IMR-90 (cell line): ENCODE measurements at regions not wholly inside any gene's neighbourhood (a gene's known extent, or its start where the extent isn't known, plus 50 kb on each side); places are given as distances from the start of the nearest gene placed in this dataset.

Experiments used
- ATAC-seq: fragments of 200-7000 bp; cut with Tn5 transposase; 2 replicates; pipeline ENCODE4 v1.9.1; 2020; ENCODE audit warnings: low read depth, mild to moderate bottlenecking, moderate library complexity
- BruUV-seq: library from RNA; stranded (reverse); fragments of 400-500 nt; replicated peaks from 2 replicates; lab custom pipeline; 2021; lab: Mats Ljungman, UMichigan
- CTCF ChIA-PET: fragments of 300-600 bp; formaldehyde crosslinking; extraction: SDS; loops from one replicate; lab custom pipeline; 2021; ENCODE audit warnings: antibody characterized with exemption; lab: Yijun Ruan, JAX
- POLR2A ChIA-PET: fragments of 300-600 bp; sonication (Branson Sonifier 250); formaldehyde crosslinking; loops from one replicate; lab custom pipeline; 2022; ENCODE audit warnings: antibody characterized with exemption; ENCODE audit not compliant: unreplicated experiment; lab: Charles Lee
- DNase-seq: peaks from one replicate; pipeline ENCODE4 v3.0.0; 2013
- H2AFZ ChIP-seq: replicated peaks from 2 replicates; pipeline ENCODE3; 2013; ENCODE audit warnings: low read length, mild to moderate bottlenecking; ENCODE audit not compliant: poor library complexity
- H2AK5ac ChIP-seq: 2 replicates; pipeline ENCODE4 v1.6.1; 2013; ENCODE audit warnings: low read depth, low read length, inconsistent platforms
- H2AK9ac ChIP-seq: replicated peaks from 2 replicates; pipeline ENCODE3; 2013; ENCODE audit warnings: mild to moderate bottlenecking, low read depth, low read length, moderate library complexity; ENCODE audit not compliant: poor library complexity
- H2BK120ac ChIP-seq: 2 replicates; pipeline ENCODE4 v1.6.1; 2013; ENCODE audit warnings: low read depth, low read length, inconsistent platforms
- H2BK15ac ChIP-seq: 3 replicates; pipeline ENCODE4 v1.6.1; 2013; ENCODE audit warnings: low read depth, low read length, inconsistent platforms
- H2BK20ac ChIP-seq: 2 replicates; pipeline ENCODE4 v1.6.1; 2013; ENCODE audit warnings: low read depth, mild to moderate bottlenecking, inconsistent platforms, low read length, moderate library complexity
- H2BK5ac ChIP-seq: 2 replicates; pipeline ENCODE4 v1.6.1; 2013; ENCODE audit warnings: mild to moderate bottlenecking, low read depth, low read length, inconsistent platforms; ENCODE audit not compliant: poor library complexity, severe bottlenecking
- H3K14ac ChIP-seq: replicated peaks from 2 replicates; pipeline ENCODE4 v1.6.1; 2013; ENCODE audit warnings: low read depth, low read length, inconsistent platforms
- H3K18ac ChIP-seq: 2 replicates; pipeline ENCODE4 v1.6.1; 2013; ENCODE audit warnings: low read depth, low read length, control low read depth
- H3K23ac ChIP-seq: 2 replicates; pipeline ENCODE4 v1.6.1; 2013; ENCODE audit warnings: low read depth, low read length, inconsistent platforms
- H3K27ac ChIP-seq: 2 replicates; pipeline ENCODE4 v1.5.1; 2013; ENCODE audit warnings: mild to moderate bottlenecking, control low read depth, low read length; ENCODE audit not compliant: insufficient read depth
- H3K27me3 ChIP-seq: 2 replicates; pipeline ENCODE4 v1.6.1; 2013; ENCODE audit warnings: low read length; ENCODE audit not compliant: control insufficient read depth, insufficient read depth
- H3K36me3 ChIP-seq: 2 replicates; pipeline ENCODE4 v1.6.1; 2013; ENCODE audit warnings: low read length, mixed read lengths; ENCODE audit not compliant: control insufficient read depth, insufficient read depth
- H3K4ac ChIP-seq: 2 replicates; pipeline ENCODE4 v1.6.1; 2013; ENCODE audit warnings: low read depth, low read length, inconsistent platforms
- H3K4me1 ChIP-seq: 2 replicates; pipeline ENCODE4 v1.6.1; 2013; ENCODE audit warnings: low read length, mixed read lengths; ENCODE audit not compliant: control insufficient read depth, insufficient read depth
- H3K4me2 ChIP-seq: 2 replicates; pipeline ENCODE4 v1.6.1; 2013; ENCODE audit warnings: low read depth, mild to moderate bottlenecking, control low read depth, low read length, moderate library complexity
- H3K4me3 ChIP-seq: 2 replicates; pipeline ENCODE4 v1.5.1; 2013; ENCODE audit warnings: low read depth, mild to moderate bottlenecking, control low read depth, low read length, moderate library complexity; ENCODE audit not compliant: insufficient read depth
- H3K56ac ChIP-seq: 2 replicates; pipeline ENCODE4 v1.6.1; 2013; ENCODE audit warnings: low read length, inconsistent platforms; ENCODE audit not compliant: insufficient read depth; ENCODE audit errors: extremely low read depth
- H3K79me1 ChIP-seq, 2 experiments: 2 replicates each; pipeline ENCODE4 v1.6.1; 2013; ENCODE audit warnings: low read length in 2 of 2, inconsistent platforms in 1 of 2, low read depth in 1 of 2
- H3K9ac ChIP-seq: 2 replicates; pipeline ENCODE4 v1.6.1; 2013; ENCODE audit warnings: low read depth, low read length, control low read depth
- H3K9me1 ChIP-seq: 2 replicates; pipeline ENCODE4 v1.6.1; 2013; ENCODE audit warnings: low read length, inconsistent platforms; ENCODE audit not compliant: insufficient read depth
- H3K9me3 ChIP-seq: 2 replicates; pipeline ENCODE4 v1.6.1; 2013; ENCODE audit warnings: low read length; ENCODE audit not compliant: control insufficient read depth, insufficient read depth
- H4K20me1 ChIP-seq: 2 replicates; pipeline ENCODE4 v1.6.1; 2013; ENCODE audit warnings: low read length, inconsistent platforms; ENCODE audit not compliant: insufficient read depth
- H4K5ac ChIP-seq: 2 replicates; pipeline ENCODE4 v1.6.1; 2013; ENCODE audit warnings: mild to moderate bottlenecking, low read depth, low read length, control low read depth
- H4K8ac ChIP-seq, 2 experiments: 2 replicates each; pipeline ENCODE4 v1.6.1; 2013; ENCODE audit warnings: low read depth in 2 of 2, low read length in 2 of 2, control low read depth in 1 of 2, inconsistent platforms in 1 of 2
- H4K91ac ChIP-seq: 2 replicates; pipeline ENCODE4 v1.6.1; 2013; ENCODE audit warnings: low read depth, low read length, inconsistent platforms; ENCODE audit not compliant: insufficient read depth
- BHLHE40 ChIP-seq: fragments of 150-350 bp; IDR thresholded peaks from 2 replicates; pipeline ENCODE4 v1.6.1; 2016; ENCODE audit warnings: mild to moderate bottlenecking, low read depth, low read length
- CHD1 ChIP-seq: IDR thresholded peaks from 2 replicates; pipeline ENCODE4 v1.6.1; 2012; ENCODE audit warnings: low read depth, low read length, improper control_type of control experiment
- FOS ChIP-seq: fragments of 150-350 bp; IDR thresholded peaks from 2 replicates; pipeline ENCODE4 v1.6.1; 2016; ENCODE audit warnings: low read depth, low read length
- MAFK ChIP-seq: IDR thresholded peaks from 2 replicates; pipeline ENCODE4 v1.6.1; 2012; ENCODE audit warnings: low read depth, low read length, improper control_type of control experiment
- MAZ ChIP-seq: IDR thresholded peaks from 2 replicates; pipeline ENCODE4 v1.6.1; 2012; ENCODE audit warnings: low read depth, mild to moderate bottlenecking, low read length, improper control_type of control experiment, moderate library complexity, borderline replicate concordance
- MXI1 ChIP-seq: IDR thresholded peaks from 2 replicates; pipeline ENCODE4 v1.6.1; 2012; ENCODE audit warnings: low read depth, mild to moderate bottlenecking, low read length, moderate library complexity, borderline replicate concordance
- POLR2A ChIP-seq: IDR thresholded peaks from 2 replicates; pipeline ENCODE4 v1.6.1; 2012; ENCODE audit warnings: mild to moderate bottlenecking, low read depth, low read length
- RAD21 ChIP-seq: IDR thresholded peaks from 2 replicates; pipeline ENCODE4 v1.6.1; 2012; ENCODE audit warnings: low read length, improper control_type of control experiment
- RCOR1 ChIP-seq: IDR thresholded peaks from 2 replicates; pipeline ENCODE4 v1.6.1; 2012; ENCODE audit warnings: mild to moderate bottlenecking, low read length, improper control_type of control experiment; ENCODE audit not compliant: insufficient replicate concordance
- RFX5 ChIP-seq: IDR thresholded peaks from 2 replicates; pipeline ENCODE4 v1.8.0; 2012; ENCODE audit warnings: low read depth, mild to moderate bottlenecking, low read length, moderate library complexity
- WGBS, 2 experiments: methylation state at CpG; one replicate each; pipeline versions ENCODE4 v1.1.5 to v1.1.7; 2013; ENCODE audit warnings: missing lambda C conversion rate in 2 of 2; ENCODE audit not compliant: insufficient read length in 1 of 2; ENCODE audit errors: extremely low coverage in 2 of 2; 5-methylcytosine and 5-hydroxymethylcytosine counted together
- dilution Hi-C: fragments of 300-500 bp; cut with HindIII; formaldehyde crosslinking; loops from one replicate; pipeline ENCODE4 v1.14.3; 2018; ENCODE audit warnings: low sequenced_read_pairs; ENCODE audit not compliant: unreplicated experiment
- in situ Hi-C: fragments of 300-500 bp; cut with MboI; formaldehyde crosslinking; loops from 3 replicates; pipeline ENCODE4 v1.14.3; 2019; ENCODE audit warnings: low sequenced_read_pairs, inconsistent platforms, mixed read lengths
- intact Hi-C: fragments of 100-400 bp; cut with micrococcal nuclease; formaldehyde crosslinking; loops from 2 replicates; pipeline ENCODE4 v1.10.0; 2022
- TF ChIP-seq, protein P1 (sequence below): fragments of 150-350 bp; IDR thresholded peaks from 2 replicates; pipeline ENCODE4 v1.6.1; 2016; ENCODE audit warnings: low read depth, mild to moderate bottlenecking, low read length, moderate library complexity, borderline replicate concordance
- TF ChIP-seq, protein P2 (sequence below): fragments of 150-350 bp; IDR thresholded peaks from 2 replicates; pipeline ENCODE4 v1.6.1; 2017; ENCODE audit warnings: mild to moderate bottlenecking, antibody characterized with exemption, low read length, low read depth

DNA sequence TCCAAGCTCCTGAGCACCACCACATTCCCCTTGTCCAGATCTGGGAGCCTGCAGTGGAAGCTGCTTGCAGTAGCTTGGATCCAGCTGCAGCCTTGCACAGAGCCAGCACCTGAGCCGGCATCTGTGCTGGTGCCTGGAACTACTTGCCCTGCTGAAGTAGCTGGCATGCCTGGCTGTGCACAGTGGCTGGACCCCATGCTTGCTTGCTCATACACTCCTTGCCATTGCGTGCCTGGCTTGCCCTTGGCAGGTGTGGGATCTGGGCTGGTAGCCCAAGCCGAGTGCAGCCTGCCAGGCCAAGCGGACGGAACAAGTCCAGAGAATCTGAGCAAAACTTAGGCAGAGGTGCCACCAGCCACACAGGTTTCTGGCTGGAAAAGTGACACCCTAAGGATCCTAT is 759.9 kb downstream of the IPMK start:
- POLR2A ChIA-PET = no interaction called here
- no peaks in the 10 kb centered on the region for H3K36me3 ChIP-seq
- H3K79me1 ChIP-seq = no peaks in the 10 kb centered on the region
- TF ChIP-seq MAFK (no peak), RFX5 (no peak), MXI1 (no peak), FOS (no peak), RAD21 (no peak), CHD1 (no peak), MAZ (no peak), BHLHE40 (no peak), RCOR1 (no peak), POLR2A (no peak)
- TF ChIP-seq, protein P1, sequence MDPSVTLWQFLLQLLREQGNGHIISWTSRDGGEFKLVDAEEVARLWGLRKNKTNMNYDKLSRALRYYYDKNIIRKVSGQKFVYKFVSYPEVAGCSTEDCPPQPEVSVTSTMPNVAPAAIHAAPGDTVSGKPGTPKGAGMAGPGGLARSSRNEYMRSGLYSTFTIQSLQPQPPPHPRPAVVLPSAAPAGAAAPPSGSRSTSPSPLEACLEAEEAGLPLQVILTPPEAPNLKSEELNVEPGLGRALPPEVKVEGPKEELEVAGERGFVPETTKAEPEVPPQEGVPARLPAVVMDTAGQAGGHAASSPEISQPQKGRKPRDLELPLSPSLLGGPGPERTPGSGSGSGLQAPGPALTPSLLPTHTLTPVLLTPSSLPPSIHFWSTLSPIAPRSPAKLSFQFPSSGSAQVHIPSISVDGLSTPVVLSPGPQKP = no peak
- TF ChIP-seq, protein P2, sequence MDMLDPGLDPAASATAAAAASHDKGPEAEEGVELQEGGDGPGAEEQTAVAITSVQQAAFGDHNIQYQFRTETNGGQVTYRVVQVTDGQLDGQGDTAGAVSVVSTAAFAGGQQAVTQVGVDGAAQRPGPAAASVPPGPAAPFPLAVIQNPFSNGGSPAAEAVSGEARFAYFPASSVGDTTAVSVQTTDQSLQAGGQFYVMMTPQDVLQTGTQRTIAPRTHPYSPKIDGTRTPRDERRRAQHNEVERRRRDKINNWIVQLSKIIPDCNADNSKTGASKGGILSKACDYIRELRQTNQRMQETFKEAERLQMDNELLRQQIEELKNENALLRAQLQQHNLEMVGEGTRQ = no peak
- no peak overlapping the region for H4K8ac ChIP-seq
- H2BK120ac ChIP-seq = no peak overlapping the region
- peaks cover 6% of the 10 kb centered on the region for H3K9me3 ChIP-seq
- H2AK5ac ChIP-seq = no peak overlapping the region
- no peak overlapping the region for H2BK20ac ChIP-seq
- H4K91ac ChIP-seq = no peak overlapping the region
- no peak overlapping the region for H3K56ac ChIP-seq
- no peak for ATAC-seq
- no peak overlapping the region for H2AFZ ChIP-seq
- DNase-seq = no peak
- H3K4me2 ChIP-seq = no peak overlapping the region
- H2AK9ac ChIP-seq = no peak overlapping the region
- intact Hi-C loops (no loop called here), dilution Hi-C loops (no loop called here), in situ Hi-C loops (no loop called here)
- no peak overlapping the region for H3K9ac ChIP-seq
- no peaks in the 10 kb centered on the region for H4K20me1 ChIP-seq
- H4K5ac ChIP-seq = no peak overlapping the region
- no peak overlapping the region for H3K23ac ChIP-seq
- no peak overlapping the region for H3K18ac ChIP-seq
- H3K27me3 ChIP-seq = no peaks in the 10 kb centered on the region
- H2BK5ac ChIP-seq = no peak overlapping the region
- no TSS peak for BruUV-seq
- no peak overlapping the region for H3K14ac ChIP-seq
- no peaks in the 10 kb centered on the region for H3K9me1 ChIP-seq
- H3K4me3 ChIP-seq = no peak overlapping the region
- no peak overlapping the region for H3K27ac ChIP-seq
- CTCF ChIA-PET = no interaction called here
- H3K4ac ChIP-seq = no peak overlapping the region
- 0% methylated on average over 1 of the region's 5 CpGs; no CpG with 5 or more reads in 1 of the 2 experiments for WGBS, 2 experiments
- no peaks in the 10 kb centered on the region for H3K4me1 ChIP-seq
- no peak overlapping the region for H2BK15ac ChIP-seq
